ENCODE measurements at regions not wholly inside any gene's neighbourhood (a gene's known extent, or its start where the extent isn't known, plus 50 kb on each side); places are given as distances from the start of the nearest gene placed in this dataset.

DNA sequence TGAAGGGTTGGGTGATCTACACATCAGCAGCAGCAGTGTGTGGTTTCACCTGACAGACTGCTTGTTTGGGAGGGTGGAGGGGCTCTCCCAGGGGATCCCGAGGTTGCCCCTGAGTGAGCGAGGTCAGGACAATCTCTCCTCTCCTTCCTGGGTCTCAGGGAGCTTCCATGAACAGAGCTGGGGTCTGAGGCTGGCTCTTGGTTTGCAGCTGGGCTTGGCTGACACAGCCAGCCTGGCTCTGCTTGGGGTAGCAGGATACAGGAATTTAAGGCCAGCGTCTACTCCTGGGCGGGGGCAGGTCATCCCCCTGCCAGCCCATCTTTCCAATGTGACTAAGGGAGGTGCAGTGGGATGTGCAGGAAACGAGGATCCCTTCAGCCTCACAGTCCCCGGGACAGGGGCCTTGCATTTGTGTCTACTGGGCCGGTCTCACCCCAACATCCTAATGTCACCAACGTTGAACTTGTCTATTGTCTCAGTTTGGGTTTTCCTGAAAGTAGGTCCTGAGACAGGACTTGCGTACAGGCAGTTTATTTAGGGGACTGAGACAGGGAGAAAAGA lies 262.6 kb upstream of the HDAC4 start:
- no peaks in the 10 kb centered on the region for H3K9me3 ChIP-seq (ENCODE audit: control insufficient read depth, insufficient read depth, low read depth, low read length)
- POLR2A ChIA-PET, result no interaction called here
- H3K4me1 ChIP-seq (ENCODE audit: control insufficient read depth, insufficient read depth, low read length), result 0 out of 2 replicates have a peak, but pooled peaks cover 3% of the 10 kb centered on the region
- H3K4me3 ChIP-seq (ENCODE audit: low read depth, low read length), result no peak overlapping the region
- no peaks in the 10 kb centered on the region for H3K36me3 ChIP-seq (ENCODE audit: control insufficient read depth in 2 of 2, insufficient read depth in 1 of 2, low read length in 2 of 2)
- CTCF ChIA-PET, result no interaction called here
- H3K27ac ChIP-seq (ENCODE audit: extremely low read depth, low read depth, low read length), result no peak overlapping the region
- TF ChIP-seq, protein P1, sequence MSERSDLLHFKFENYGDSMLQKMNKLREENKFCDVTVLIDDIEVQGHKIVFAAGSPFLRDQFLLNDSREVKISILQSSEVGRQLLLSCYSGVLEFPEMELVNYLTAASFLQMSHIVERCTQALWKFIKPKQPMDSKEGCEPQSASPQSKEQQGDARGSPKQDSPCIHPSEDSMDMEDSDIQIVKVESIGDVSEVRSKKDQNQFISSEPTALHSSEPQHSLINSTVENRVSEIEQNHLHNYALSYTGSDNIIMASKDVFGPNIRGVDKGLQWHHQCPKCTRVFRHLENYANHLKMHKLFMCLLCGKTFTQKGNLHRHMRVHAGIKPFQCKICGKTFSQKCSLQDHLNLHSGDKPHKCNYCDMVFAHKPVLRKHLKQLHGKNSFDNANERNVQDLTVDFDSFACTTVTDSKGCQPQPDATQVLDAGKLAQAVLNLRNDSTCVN (tag by site-specific recombination; optimal IDR thresholded peaks at IDR 0.05), result no peak
- no peak for TF ChIP-seq ZNF701 (tag by site-specific recombination; IDR thresholded peaks at IDR 0.05)
- TF ChIP-seq ZNF112 (tag by site-specific recombination; IDR thresholded peaks at IDR 0.05), result no peak
- TF ChIP-seq, protein P2, sequence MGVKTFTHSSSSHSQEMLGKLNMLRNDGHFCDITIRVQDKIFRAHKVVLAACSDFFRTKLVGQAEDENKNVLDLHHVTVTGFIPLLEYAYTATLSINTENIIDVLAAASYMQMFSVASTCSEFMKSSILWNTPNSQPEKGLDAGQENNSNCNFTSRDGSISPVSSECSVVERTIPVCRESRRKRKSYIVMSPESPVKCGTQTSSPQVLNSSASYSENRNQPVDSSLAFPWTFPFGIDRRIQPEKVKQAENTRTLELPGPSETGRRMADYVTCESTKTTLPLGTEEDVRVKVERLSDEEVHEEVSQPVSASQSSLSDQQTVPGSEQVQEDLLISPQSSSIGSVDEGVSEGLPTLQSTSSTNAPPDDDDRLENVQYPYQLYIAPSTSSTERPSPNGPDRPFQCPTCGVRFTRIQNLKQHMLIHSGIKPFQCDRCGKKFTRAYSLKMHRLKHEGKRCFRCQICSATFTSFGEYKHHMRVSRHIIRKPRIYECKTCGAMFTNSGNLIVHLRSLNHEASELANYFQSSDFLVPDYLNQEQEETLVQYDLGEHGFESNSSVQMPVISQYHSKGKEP (tag by site-specific recombination; IDR thresholded peaks at IDR 0.05), result no peak
- no peak for TF ChIP-seq ZNF133 (tag by site-specific recombination; IDR thresholded peaks at IDR 0.05)
- no peak for TF ChIP-seq ZNF626 (tag by site-specific recombination; IDR thresholded peaks at IDR 0.05)
- no peak for TF ChIP-seq SP2 (tag by site-specific recombination; IDR thresholded peaks at IDR 0.05)
- TF ChIP-seq, protein P3, sequence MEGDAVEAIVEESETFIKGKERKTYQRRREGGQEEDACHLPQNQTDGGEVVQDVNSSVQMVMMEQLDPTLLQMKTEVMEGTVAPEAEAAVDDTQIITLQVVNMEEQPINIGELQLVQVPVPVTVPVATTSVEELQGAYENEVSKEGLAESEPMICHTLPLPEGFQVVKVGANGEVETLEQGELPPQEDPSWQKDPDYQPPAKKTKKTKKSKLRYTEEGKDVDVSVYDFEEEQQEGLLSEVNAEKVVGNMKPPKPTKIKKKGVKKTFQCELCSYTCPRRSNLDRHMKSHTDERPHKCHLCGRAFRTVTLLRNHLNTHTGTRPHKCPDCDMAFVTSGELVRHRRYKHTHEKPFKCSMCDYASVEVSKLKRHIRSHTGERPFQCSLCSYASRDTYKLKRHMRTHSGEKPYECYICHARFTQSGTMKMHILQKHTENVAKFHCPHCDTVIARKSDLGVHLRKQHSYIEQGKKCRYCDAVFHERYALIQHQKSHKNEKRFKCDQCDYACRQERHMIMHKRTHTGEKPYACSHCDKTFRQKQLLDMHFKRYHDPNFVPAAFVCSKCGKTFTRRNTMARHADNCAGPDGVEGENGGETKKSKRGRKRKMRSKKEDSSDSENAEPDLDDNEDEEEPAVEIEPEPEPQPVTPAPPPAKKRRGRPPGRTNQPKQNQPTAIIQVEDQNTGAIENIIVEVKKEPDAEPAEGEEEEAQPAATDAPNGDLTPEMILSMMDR (tag by site-specific recombination; IDR thresholded peaks at IDR 0.05), result no peak
- TF ChIP-seq SCRT2 (tag by site-specific recombination; IDR thresholded peaks at IDR 0.05), result no peak
- no peak for TF ChIP-seq GLI4 (tag by site-specific recombination; IDR thresholded peaks at IDR 0.05)
- TF ChIP-seq ZNF48 (tag by site-specific recombination; IDR thresholded peaks at IDR 0.05), result no peak
- TF ChIP-seq, protein P4, sequence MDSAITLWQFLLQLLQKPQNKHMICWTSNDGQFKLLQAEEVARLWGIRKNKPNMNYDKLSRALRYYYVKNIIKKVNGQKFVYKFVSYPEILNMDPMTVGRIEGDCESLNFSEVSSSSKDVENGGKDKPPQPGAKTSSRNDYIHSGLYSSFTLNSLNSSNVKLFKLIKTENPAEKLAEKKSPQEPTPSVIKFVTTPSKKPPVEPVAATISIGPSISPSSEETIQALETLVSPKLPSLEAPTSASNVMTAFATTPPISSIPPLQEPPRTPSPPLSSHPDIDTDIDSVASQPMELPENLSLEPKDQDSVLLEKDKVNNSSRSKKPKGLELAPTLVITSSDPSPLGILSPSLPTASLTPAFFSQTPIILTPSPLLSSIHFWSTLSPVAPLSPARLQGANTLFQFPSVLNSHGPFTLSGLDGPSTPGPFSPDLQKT (IDR thresholded peaks at IDR 0.05; ENCODE audit: borderline replicate concordance, low read depth, low read length), result no peak
- TF ChIP-seq ZNF747 (tag by site-specific recombination; IDR thresholded peaks at IDR 0.05), result no peak
- TF ChIP-seq ZNF654 (tag by site-specific recombination; IDR thresholded peaks at IDR 0.05; ENCODE audit: low read depth), result no peak
- TF ChIP-seq, protein P5, sequence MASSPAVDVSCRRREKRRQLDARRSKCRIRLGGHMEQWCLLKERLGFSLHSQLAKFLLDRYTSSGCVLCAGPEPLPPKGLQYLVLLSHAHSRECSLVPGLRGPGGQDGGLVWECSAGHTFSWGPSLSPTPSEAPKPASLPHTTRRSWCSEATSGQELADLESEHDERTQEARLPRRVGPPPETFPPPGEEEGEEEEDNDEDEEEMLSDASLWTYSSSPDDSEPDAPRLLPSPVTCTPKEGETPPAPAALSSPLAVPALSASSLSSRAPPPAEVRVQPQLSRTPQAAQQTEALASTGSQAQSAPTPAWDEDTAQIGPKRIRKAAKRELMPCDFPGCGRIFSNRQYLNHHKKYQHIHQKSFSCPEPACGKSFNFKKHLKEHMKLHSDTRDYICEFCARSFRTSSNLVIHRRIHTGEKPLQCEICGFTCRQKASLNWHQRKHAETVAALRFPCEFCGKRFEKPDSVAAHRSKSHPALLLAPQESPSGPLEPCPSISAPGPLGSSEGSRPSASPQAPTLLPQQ (tag by site-specific recombination; IDR thresholded peaks at IDR 0.05), result no peak
- TF ChIP-seq ZNF585B (tag by site-specific recombination; IDR thresholded peaks at IDR 0.05), result no peak

DNA sequence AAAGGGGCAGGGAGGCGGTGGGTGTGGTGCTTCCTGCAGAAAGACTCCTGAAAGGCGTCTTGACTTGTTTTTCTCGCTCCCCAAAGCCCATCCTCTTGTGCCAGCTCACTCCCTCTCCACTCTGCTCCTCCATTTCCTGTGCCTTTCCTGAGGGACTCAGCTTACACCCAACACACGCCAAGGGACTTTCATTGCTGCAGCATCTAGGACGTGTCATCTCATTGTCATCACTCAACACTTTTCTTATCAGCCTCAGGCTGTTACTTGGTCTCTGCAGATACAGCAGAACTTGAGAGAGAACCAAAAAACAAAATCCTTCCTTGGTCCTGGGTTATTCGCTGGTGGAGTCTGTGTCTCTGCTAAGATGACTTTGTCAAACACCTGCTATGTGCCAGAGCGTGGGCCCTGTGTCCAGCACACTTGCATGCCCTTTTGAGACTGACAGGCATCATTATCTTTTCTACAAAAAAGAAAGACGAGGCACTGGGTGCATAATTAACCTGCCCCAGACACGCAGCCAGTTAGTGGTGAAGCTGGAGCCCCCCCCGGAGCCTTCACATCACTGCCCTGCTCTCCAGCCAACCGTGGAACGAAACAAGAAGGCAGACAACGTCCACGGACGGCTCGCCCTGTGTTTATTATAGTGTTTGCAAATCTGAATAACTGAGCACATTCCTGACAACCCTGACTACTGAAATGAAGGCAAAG lies 261.7 kb upstream of the HDAC4 start:
- 0 out of 2 replicates have a peak, but pooled peaks cover 3% of the 10 kb centered on the region for H3K4me1 ChIP-seq (ENCODE audit: control insufficient read depth, insufficient read depth, low read length)
- ChIA-PET CTCF (no interaction called here), POLR2A (no interaction called here)
- no peak overlapping the region for H3K27ac ChIP-seq (ENCODE audit: extremely low read depth, low read depth, low read length)
- no peaks in the 10 kb centered on the region for H3K36me3 ChIP-seq (ENCODE audit: control insufficient read depth in 2 of 2, insufficient read depth in 1 of 2, low read length in 2 of 2)
- no peak overlapping the region for H3K4me3 ChIP-seq (ENCODE audit: low read depth, low read length)
- H3K9me3 ChIP-seq (ENCODE audit: control insufficient read depth, insufficient read depth, low read depth, low read length), result no peaks in the 10 kb centered on the region
- no peak for TF ChIP-seq SCRT1 (tag by site-specific recombination; IDR thresholded peaks at IDR 0.05; ENCODE audit: borderline replicate concordance)
- TF ChIP-seq, protein P6, sequence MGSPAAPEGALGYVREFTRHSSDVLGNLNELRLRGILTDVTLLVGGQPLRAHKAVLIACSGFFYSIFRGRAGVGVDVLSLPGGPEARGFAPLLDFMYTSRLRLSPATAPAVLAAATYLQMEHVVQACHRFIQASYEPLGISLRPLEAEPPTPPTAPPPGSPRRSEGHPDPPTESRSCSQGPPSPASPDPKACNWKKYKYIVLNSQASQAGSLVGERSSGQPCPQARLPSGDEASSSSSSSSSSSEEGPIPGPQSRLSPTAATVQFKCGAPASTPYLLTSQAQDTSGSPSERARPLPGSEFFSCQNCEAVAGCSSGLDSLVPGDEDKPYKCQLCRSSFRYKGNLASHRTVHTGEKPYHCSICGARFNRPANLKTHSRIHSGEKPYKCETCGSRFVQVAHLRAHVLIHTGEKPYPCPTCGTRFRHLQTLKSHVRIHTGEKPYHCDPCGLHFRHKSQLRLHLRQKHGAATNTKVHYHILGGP (tag by site-specific recombination; IDR thresholded peaks at IDR 0.05), result no peak
- no peak for TF ChIP-seq ZNF610 (tag by site-specific recombination; IDR thresholded peaks at IDR 0.05; ENCODE audit: borderline replicate concordance)
- no peak for TF ChIP-seq YY1 (tag by site-specific recombination; IDR thresholded peaks at IDR 0.05)
- TF ChIP-seq, protein P7, sequence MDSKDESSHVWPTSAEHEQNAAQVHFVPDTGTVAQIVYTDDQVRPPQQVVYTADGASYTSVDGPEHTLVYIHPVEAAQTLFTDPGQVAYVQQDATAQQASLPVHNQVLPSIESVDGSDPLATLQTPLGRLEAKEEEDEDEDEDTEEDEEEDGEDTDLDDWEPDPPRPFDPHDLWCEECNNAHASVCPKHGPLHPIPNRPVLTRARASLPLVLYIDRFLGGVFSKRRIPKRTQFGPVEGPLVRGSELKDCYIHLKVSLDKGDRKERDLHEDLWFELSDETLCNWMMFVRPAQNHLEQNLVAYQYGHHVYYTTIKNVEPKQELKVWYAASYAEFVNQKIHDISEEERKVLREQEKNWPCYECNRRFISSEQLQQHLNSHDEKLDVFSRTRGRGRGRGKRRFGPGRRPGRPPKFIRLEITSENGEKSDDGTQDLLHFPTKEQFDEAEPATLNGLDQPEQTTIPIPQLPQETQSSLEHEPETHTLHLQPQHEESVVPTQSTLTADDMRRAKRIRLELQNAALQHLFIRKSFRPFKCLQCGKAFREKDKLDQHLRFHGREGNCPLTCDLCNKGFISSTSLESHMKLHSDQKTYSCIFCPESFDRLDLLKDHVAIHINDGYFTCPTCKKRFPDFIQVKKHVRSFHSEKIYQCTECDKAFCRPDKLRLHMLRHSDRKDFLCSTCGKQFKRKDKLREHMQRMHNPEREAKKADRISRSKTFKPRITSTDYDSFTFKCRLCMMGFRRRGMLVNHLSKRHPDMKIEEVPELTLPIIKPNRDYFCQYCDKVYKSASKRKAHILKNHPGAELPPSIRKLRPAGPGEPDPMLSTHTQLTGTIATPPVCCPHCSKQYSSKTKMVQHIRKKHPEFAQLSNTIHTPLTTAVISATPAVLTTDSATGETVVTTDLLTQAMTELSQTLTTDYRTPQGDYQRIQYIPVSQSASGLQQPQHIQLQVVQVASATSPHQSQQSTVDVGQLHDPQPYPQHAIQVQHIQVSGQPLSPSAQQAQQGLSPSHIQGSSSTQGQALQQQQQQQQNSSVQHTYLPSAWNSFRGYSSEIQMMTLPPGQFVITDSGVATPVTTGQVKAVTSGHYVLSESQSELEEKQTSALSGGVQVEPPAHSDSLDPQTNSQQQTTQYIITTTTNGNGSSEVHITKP (tag by site-specific recombination; IDR thresholded peaks at IDR 0.05), result no peak
- TF ChIP-seq ZNF23 (tag by site-specific recombination; IDR thresholded peaks at IDR 0.05; ENCODE audit: borderline replicate concordance), result no peak

Measured in HEK293 (cell line).